GM23248 (cell line): ENCODE measurements at regions not wholly inside any gene's neighbourhood (a gene's known extent, or its start where the extent isn't known, plus 50 kb on each side); places are given as distances from the start of the nearest gene placed in this dataset.
"Not testable (repeated sequence)": the region's sequence is repeated elsewhere in the genome, so short reads cannot be mapped to it uniquely, and the experiment has no call there.

Experiments
- DNase-seq: peaks from one replicate; pipeline ENCODE4 v3.0.0-alpha.2; 2015
- H2AFZ ChIP-seq: fragments of 200-600 bp; sonication (generic); 2 replicates; pipeline ENCODE4 v1.6.1; 2016; ENCODE audit warnings: antibody characterized with exemption
- H3F3A ChIP-seq: fragments of 200-600 bp; sonication (generic); 2 replicates; pipeline ENCODE4 v1.6.1; 2016; ENCODE audit warnings: mild to moderate bottlenecking, antibody characterized with exemption, mixed run types; ENCODE audit not compliant: insufficient read depth
- H3K27ac ChIP-seq: fragments of 200-600 bp; sonication (generic); 2 replicates; pipeline ENCODE4 v1.5.1; 2016; ENCODE audit warnings: mild to moderate bottlenecking
- H3K27me3 ChIP-seq: fragments of 200-600 bp; sonication (generic); replicated peaks from 2 replicates; pipeline ENCODE4 v1.6.1; 2016; ENCODE audit warnings: mild to moderate bottlenecking; ENCODE audit not compliant: insufficient read depth
- H3K36me3 ChIP-seq: fragments of 200-600 bp; sonication (generic); 2 replicates; pipeline ENCODE4 v1.6.1; 2016; ENCODE audit warnings: low read depth, mild to moderate bottlenecking
- H3K4me1 ChIP-seq: fragments of 200-600 bp; sonication (generic); 2 replicates; pipeline ENCODE4 v1.6.1; 2016; ENCODE audit warnings: mild to moderate bottlenecking; ENCODE audit not compliant: insufficient read depth
- H3K4me2 ChIP-seq: fragments of 200-600 bp; sonication (generic); one replicate; pipeline ENCODE4 v1.6.1; 2016; ENCODE audit warnings: mild to moderate bottlenecking; ENCODE audit not compliant: unreplicated experiment
- H3K4me3 ChIP-seq: fragments of 200-600 bp; sonication (generic); 2 replicates; pipeline ENCODE4 v1.5.1; 2016; ENCODE audit warnings: mild to moderate bottlenecking
- H3K79me2 ChIP-seq: fragments of 200-600 bp; sonication (generic); 2 replicates; pipeline ENCODE4 v1.6.1; 2016; ENCODE audit warnings: mild to moderate bottlenecking; ENCODE audit not compliant: insufficient read depth
- H3K9ac ChIP-seq: fragments of 200-600 bp; sonication (generic); 2 replicates; pipeline ENCODE4 v1.6.1; 2016; ENCODE audit warnings: mild to moderate bottlenecking
- H3K9me2 ChIP-seq: fragments of 200-600 bp; sonication (generic); 2 replicates; pipeline ENCODE4 v1.6.1; 2016; ENCODE audit warnings: mixed run types, mild to moderate bottlenecking, moderate library complexity; ENCODE audit not compliant: insufficient read depth
- H3K9me3 ChIP-seq: fragments of 200-600 bp; sonication (generic); one replicate; pipeline ENCODE4 v1.6.1; 2017; ENCODE audit warnings: low read depth
- H4K20me1 ChIP-seq: fragments of 200-600 bp; sonication (generic); 2 replicates; pipeline ENCODE4 v1.6.0; 2016; ENCODE audit not compliant: insufficient read depth
- EZH2 ChIP-seq: fragments of 200-600 bp; sonication (generic); IDR thresholded peaks from 2 replicates; pipeline ENCODE4 v1.6.1; 2018; ENCODE audit warnings: antibody characterized with exemption, mild to moderate bottlenecking; ENCODE audit not compliant: insufficient read depth, poor library complexity, severe bottlenecking
- EZH2phosphoT487 ChIP-seq: fragments of 200-600 bp; sonication (generic); IDR thresholded peaks from 2 replicates; pipeline ENCODE4 v1.6.1; 2018; ENCODE audit warnings: antibody characterized with exemption, moderate library complexity, mild to moderate bottlenecking, low read depth; ENCODE audit not compliant: insufficient read depth
- WGBS, 2 experiments: methylation state at CpG; one replicate each; pipeline ENCODE4 v1.1.6; 2015 to 2017; ENCODE audit warnings: low lambda C conversion rate in 2 of 2, low coverage in 1 of 2; ENCODE audit errors: missing lambda C conversion rate in 2 of 2; 5-methylcytosine and 5-hydroxymethylcytosine counted together
- in situ Hi-C: fragments of 300-500 bp; cut with MboI; formaldehyde crosslinking; loops from 2 replicates; pipeline ENCODE4 v1.15.0; 2020

GRCh38 chr6:147951726-147952125 is 390.9 kb upstream of the SASH1 start:
- Histone ChIP-seq H3K36me3 (no peaks in the 10 kb centered on the region), H3K4me2 (no peak overlapping the region), H3K27ac (no peak overlapping the region), H4K20me1 (no peaks in the 10 kb centered on the region), H3K4me3 (no peak overlapping the region), H3K9me3 (no peaks in the 10 kb centered on the region), H3F3A (no peaks in the 10 kb centered on the region), H3K9ac (no peak overlapping the region), H3K4me1 (no peaks in the 10 kb centered on the region), H3K27me3 (no peaks in the 10 kb centered on the region), H3K79me2 (no peaks in the 10 kb centered on the region), H2AFZ (no peak overlapping the region), H3K9me2 (no peaks in the 10 kb centered on the region)
- in situ Hi-C loops: no loop called here
- TF ChIP-seq EZH2 (no peak), EZH2phosphoT487 (no peak)
- DNase-seq: no peak
- WGBS, 2 experiments: 45 to 51% methylated on average over 7 of the region's 7 CpGs

GRCh38 chr6:147954938-147955337 is 387.7 kb upstream of the SASH1 start:
- in situ Hi-C loops: no loop called here
- no peak for DNase-seq
- WGBS, 2 experiments: 42 to 48% methylated on average over 3 of the region's 3 CpGs
- Histone ChIP-seq H3K9me2 (no peaks in the 10 kb centered on the region), H3K27ac (no peak overlapping the region), H4K20me1 (no peaks in the 10 kb centered on the region), H3K4me3 (no peak overlapping the region), H3K36me3 (no peaks in the 10 kb centered on the region), H2AFZ (no peak overlapping the region), H3K79me2 (no peaks in the 10 kb centered on the region), H3K9ac (no peak overlapping the region), H3K4me1 (no peaks in the 10 kb centered on the region), H3F3A (no peaks in the 10 kb centered on the region), H3K9me3 (no peaks in the 10 kb centered on the region), H3K4me2 (no peak overlapping the region), H3K27me3 (no peaks in the 10 kb centered on the region)
- no peak for TF ChIP-seq EZH2phosphoT487
- no peak for TF ChIP-seq EZH2

GRCh38 chr6:147958683-147959082 is 384.0 kb upstream of the SASH1 start:
- Histone ChIP-seq H3K27me3 (no peaks in the 10 kb centered on the region), H3K4me1 (no peaks in the 10 kb centered on the region), H2AFZ (no peak overlapping the region), H3K9me3 (no peaks in the 10 kb centered on the region), H3K79me2 (no peaks in the 10 kb centered on the region), H3K9me2 (no peaks in the 10 kb centered on the region), H3F3A (no peaks in the 10 kb centered on the region), H3K4me3 (no peak overlapping the region), H4K20me1 (no peaks in the 10 kb centered on the region), H3K4me2 (no peak overlapping the region), H3K9ac (no peak overlapping the region), H3K27ac (no peak overlapping the region), H3K36me3 (no peaks in the 10 kb centered on the region)
- WGBS, 2 experiments: 12% methylated on average over 2 of the region's 2 CpGs
- DNase-seq: no peak
- in situ Hi-C loops: no loop called here
- no peak for TF ChIP-seq EZH2
- TF ChIP-seq EZH2phosphoT487: no peak

GRCh38 chr6:147961481-147962141 is 381.0 kb upstream of the SASH1 start:
- Histone ChIP-seq H3K9me2 (no peaks in the 10 kb centered on the region), H3K4me3 (no peak overlapping the region), H3K79me2 (no peaks in the 10 kb centered on the region), H2AFZ (no peak overlapping the region), H3F3A (no peaks in the 10 kb centered on the region), H3K27ac (no peak overlapping the region), H3K9me3 (no peaks in the 10 kb centered on the region), H4K20me1 (no peaks in the 10 kb centered on the region), H3K9ac (no peak overlapping the region), H3K36me3 (no peaks in the 10 kb centered on the region), H3K27me3 (no peaks in the 10 kb centered on the region), H3K4me2 (no peak overlapping the region), H3K4me1 (no peaks in the 10 kb centered on the region)
- in situ Hi-C loops: no loop called here
- DNase-seq: no peak
- 2 to 9% methylated on average over 2 of the region's 2 CpGs for WGBS, 2 experiments
- TF ChIP-seq EZH2 (no peak), EZH2phosphoT487 (no peak)

GRCh38 chr6:147965448-147965847 is 377.2 kb upstream of the SASH1 start:
- H3K4me1 ChIP-seq, H3K9me2 ChIP-seq, H3K9me3 ChIP-seq, H3K36me3 ChIP-seq, DNase-seq, H4K20me1 ChIP-seq, H3K27ac ChIP-seq, in situ Hi-C loops, H2AFZ ChIP-seq, H3K79me2 ChIP-seq, H3K4me2 ChIP-seq, H3F3A ChIP-seq, H3K27me3 ChIP-seq, H3K9ac ChIP-seq, H3K4me3 ChIP-seq: not testable (repeated sequence)
- 52 to 56% methylated on average over 3 of the region's 3 CpGs for WGBS, 2 experiments
